Endothelial cell of umbilical vein (primary cell): ENCODE measurements at regions not wholly inside any gene's neighbourhood (a gene's known extent, or its start where the extent isn't known, plus 50 kb on each side); places are given as distances from the start of the nearest gene placed in this dataset.

Source experiments
- BruUV-seq: library from RNA; stranded (reverse); fragments of 400-500 nt; replicated peaks from 2 replicates; lab custom pipeline; 2021; lab: Mats Ljungman, UMichigan
- CTCF ChIA-PET: fragments of 300-600, 350-600 bp; sonication (Branson Sonifier 250); formaldehyde crosslinking; loops from one replicate; lab custom pipeline; 2021; ENCODE audit warnings: antibody characterized with exemption, inconsistent platforms; lab: Charles Lee
- POLR2A ChIA-PET: fragments of 300-600, 350-600 bp; sonication (Branson Sonifier 250); formaldehyde crosslinking; loops from one replicate; lab custom pipeline; 2021; ENCODE audit warnings: antibody characterized with exemption, inconsistent platforms; lab: Charles Lee
- DNase-seq: peaks from one replicate; pipeline ENCODE4 v3.0.0-alpha.2; 2011; ENCODE audit warnings: low read depth, low spot score
- FAIRE-seq: peaks from 2 replicates; lab custom pipeline; 2011; peaks lifted over from hg19 to GRCh38; lab: Jason Lieb, UNC
- H2AFZ ChIP-seq: 2 replicates; pipeline ENCODE4 v1.6.0; 2012; ENCODE audit warnings: low read depth, low read length, control low read depth, inconsistent platforms
- H3K27ac ChIP-seq: 2 replicates; pipeline ENCODE4 v1.5.1; 2011; ENCODE audit warnings: low read depth, mild to moderate bottlenecking, control low read depth, low read length, moderate library complexity; ENCODE audit not compliant: insufficient read depth
- H3K27me3 ChIP-seq, 2 experiments: 2 replicates each; pipeline versions ENCODE4 v1.6.0 to v1.6.1; 2011; ENCODE audit warnings: low read length in 2 of 2, mixed read lengths in 1 of 2; ENCODE audit not compliant: control insufficient read depth in 2 of 2, insufficient read depth in 2 of 2
- H3K36me3 ChIP-seq, 2 experiments: 2 replicates in 1 of 2; 3 replicates in 1 of 2; pipeline ENCODE4 v1.5.1; 2011; ENCODE audit warnings: low read length in 2 of 2, mild to moderate bottlenecking in 1 of 2, moderate library complexity in 1 of 2; ENCODE audit not compliant: control insufficient read depth in 2 of 2, insufficient read depth in 2 of 2; ENCODE audit errors: extremely low read depth in 1 of 2
- H3K4me1 ChIP-seq: 3 replicates; pipeline ENCODE4 v1.5.1; 2011; ENCODE audit warnings: mild to moderate bottlenecking, low read length; ENCODE audit not compliant: control insufficient read depth, insufficient read depth; ENCODE audit errors: extremely low read depth
- H3K4me2 ChIP-seq: 2 replicates; pipeline ENCODE4 v1.6.1; 2011; ENCODE audit warnings: low read length, control low read depth, mixed read lengths; ENCODE audit not compliant: insufficient read depth
- H3K4me3 ChIP-seq, 3 experiments: fragments of 200-600 bp in 1 of 3; sonication (generic), shearing (Covaris generic) in 1 of 3; replicated peaks in 1 of 3; 2 replicates each; pipeline ENCODE4 v1.5.1; 2011 to 2016; ENCODE audit warnings: control low read depth in 3 of 3, low read length in 3 of 3, mild to moderate bottlenecking in 2 of 3, inconsistent platforms in 1 of 3, low read depth in 1 of 3, moderate library complexity in 1 of 3; ENCODE audit not compliant: insufficient read depth in 1 of 3
- H3K79me2 ChIP-seq: 2 replicates; pipeline ENCODE4 v1.6.0; 2012; ENCODE audit warnings: low read length, inconsistent platforms; ENCODE audit not compliant: control insufficient read depth, insufficient read depth
- H3K9ac ChIP-seq: replicated peaks from 2 replicates; pipeline ENCODE3; 2011; ENCODE audit warnings: low read length, control low read depth; ENCODE audit not compliant: insufficient read depth; ENCODE audit errors: extremely low read depth
- H3K9me1 ChIP-seq: replicated peaks from 3 replicates; pipeline ENCODE4 v1.6.0; 2011; ENCODE audit warnings: mild to moderate bottlenecking, low read length; ENCODE audit not compliant: control insufficient read depth, insufficient read depth; ENCODE audit errors: extremely low read depth
- H3K9me3 ChIP-seq: replicated peaks from 2 replicates; pipeline ENCODE4 v1.5.1; 2012; ENCODE audit warnings: low read length, inconsistent platforms; ENCODE audit not compliant: control insufficient read depth, insufficient read depth
- H4K20me1 ChIP-seq: replicated peaks from 2 replicates; pipeline ENCODE3; 2011; ENCODE audit warnings: mild to moderate bottlenecking, low read length; ENCODE audit not compliant: control insufficient read depth, insufficient read depth; ENCODE audit errors: extremely low read depth
- CTCF ChIP-seq, 2 donors: IDR thresholded peaks; 1 replicate in 1 of 2; 2 replicates in 1 of 2; pipeline ENCODE4 v1.5.1; 2011; ENCODE audit warnings: low read length in 2 of 2, mild to moderate bottlenecking in 2 of 2, moderate library complexity in 2 of 2, control low read depth in 1 of 2, inconsistent platforms in 1 of 2, low read depth in 1 of 2; ENCODE audit not compliant: insufficient read depth in 1 of 2; ENCODE audit errors: extremely low read depth in 1 of 2
- EZH2 ChIP-seq: IDR thresholded peaks from 2 replicates; pipeline ENCODE4 v1.6.1; 2012; ENCODE audit warnings: borderline replicate concordance, low read depth, mild to moderate bottlenecking, moderate library complexity, low read length, inconsistent platforms; ENCODE audit not compliant: severe bottlenecking
- FOS ChIP-seq: IDR thresholded peaks from 2 replicates; pipeline ENCODE4 v1.6.1; 2011; ENCODE audit warnings: mild to moderate bottlenecking, low read length, moderate library complexity, borderline replicate concordance; ENCODE audit not compliant: insufficient read depth
- GATA2 ChIP-seq: IDR thresholded peaks from 2 replicates; pipeline ENCODE4 v1.7.0; 2011; ENCODE audit warnings: low read depth, mild to moderate bottlenecking, moderate library complexity, mixed read lengths, low read length; ENCODE audit not compliant: insufficient read length, insufficient read depth
- MAX ChIP-seq: IDR thresholded peaks from 2 replicates; pipeline ENCODE4 v1.6.1; 2011; ENCODE audit not compliant: insufficient read depth, insufficient read length
- MYC ChIP-seq: IDR thresholded peaks from one replicate; pipeline ENCODE4 v1.6.1; 2011; ENCODE audit warnings: mild to moderate bottlenecking, low read depth, low read length
- POLR2A ChIP-seq: IDR thresholded peaks from 2 replicates; pipeline ENCODE4 v1.6.1; 2012; ENCODE audit warnings: low read depth, mild to moderate bottlenecking, control low read depth, low read length
- POLR2AphosphoS5 ChIP-seq: IDR thresholded peaks from 2 replicates; pipeline ENCODE4 v1.6.1; 2012; ENCODE audit warnings: low read depth, mild to moderate bottlenecking, control low read depth, low read length, moderate library complexity; ENCODE audit not compliant: insufficient read depth
- dilution Hi-C: fragments of 300-500 bp; cut with MboI; formaldehyde crosslinking; loops from one replicate; pipeline ENCODE4 v1.15.0; 2019; ENCODE audit warnings: low sequenced_read_pairs; ENCODE audit not compliant: extremely low pct_ligation_motif_present
- intact Hi-C: fragments of 100-400 bp; cut with micrococcal nuclease; formaldehyde crosslinking; loops from one replicate; pipeline ENCODE4 v1.10.0; 2022

GRCh38 chr15:69713726-69714559 lies 261.3 kb downstream of the RPLP1 start:
- no peak overlapping the region for H3K9ac ChIP-seq
- peaks cover 0 to 3% of the 10 kb centered on the region in 2 experiments for H3K27me3 ChIP-seq
- no peaks in the 10 kb centered on the region for H3K4me1 ChIP-seq
- POLR2A ChIA-PET = no interaction called here
- H4K20me1 ChIP-seq = no peaks in the 10 kb centered on the region
- H3K79me2 ChIP-seq = no peaks in the 10 kb centered on the region
- H3K36me3 ChIP-seq = no peaks in the 10 kb centered on the region
- TF ChIP-seq POLR2A = no peak
- no peak for TF ChIP-seq EZH2
- no peak for TF ChIP-seq FOS
- TF ChIP-seq MAX = no peak
- no peak for TF ChIP-seq POLR2AphosphoS5
- no peak for TF ChIP-seq GATA2
- no peak for TF ChIP-seq CTCF (IDR thresholded peaks at IDR 0.05; ENCODE audit: extremely low read depth in 1 of 2, insufficient read depth in 1 of 2, low read depth in 1 of 2, low read length in 2 of 2)
- TF ChIP-seq MYC = no peak
- H3K9me3 ChIP-seq = no peaks in the 10 kb centered on the region
- FAIRE-seq (no peak), DNase-seq (no peak)
- no peak overlapping the region for H2AFZ ChIP-seq
- CTCF ChIA-PET = interaction anchor here (1.1 kb wide), 1 partner anchor 9 kb away, joined by 4 read pairs; no protein-coding TSS in a partner anchor
- no peak overlapping the region for H3K4me2 ChIP-seq
- intact Hi-C loops = no loop called here
- dilution Hi-C loops = no loop called here
- H3K4me3 ChIP-seq = no peak overlapping the region
- H3K9me1 ChIP-seq = no peaks in the 10 kb centered on the region
- H3K27ac ChIP-seq = no peak overlapping the region
- no TSS peak for BruUV-seq
